ENCODE measurements at regions not wholly inside any gene's neighbourhood (a gene's known extent, or its start where the extent isn't known, plus 50 kb on each side); places are given as distances from the start of the nearest gene placed in this dataset.

GRCh38 chr21:28426545-28426944 is 566.1 kb downstream of the LTN1 start:
- ChIA-PET CTCF (no interaction called here), POLR2A (no interaction called here)
- H3K4me1 ChIP-seq: peaks cover 44% of the 10 kb centered on the region
- no peaks in the 10 kb centered on the region for H3K36me3 Mint-ChIP-seq (ENCODE audit: insufficient read depth, unreplicated experiment)
- no peaks in the 10 kb centered on the region for H3K27me3 ChIP-seq (replicated peaks; ENCODE audit: control insufficient read depth, insufficient read depth, low read length)
- no peaks in the 10 kb centered on the region for H3K27me3 Mint-ChIP-seq (ENCODE audit: insufficient read depth, unreplicated experiment)
- H3K36me3 ChIP-seq (ENCODE audit: control insufficient read depth, insufficient read depth, low read length): no peaks in the 10 kb centered on the region
- no peak overlapping the region for H3K4me3 ChIP-seq (ENCODE audit: low read depth, low read length)
- H3K4me3 Mint-ChIP-seq (ENCODE audit: unreplicated experiment): no peak overlapping the region
- H3K9me3 Mint-ChIP-seq (ENCODE audit: unreplicated experiment): peaks cover 23% of the 10 kb centered on the region
- intact Hi-C loops (cut with micrococcal nuclease; ENCODE audit: unreplicated experiment): loop anchor here (5.0 kb wide), 1 partner anchor 231 kb away; no protein-coding TSS in a partner anchor
- H3K9me3 ChIP-seq: 0 out of 2 replicates have a peak, but pooled peaks cover 5% of the 10 kb centered on the region
- peaks cover 30% of the 10 kb centered on the region for H3K4me1 Mint-ChIP-seq (ENCODE audit: low read depth, unreplicated experiment)
- TF ChIP-seq CTCF (IDR thresholded peaks at IDR 0.05; ENCODE audit: insufficient read depth in 1 of 2, low read depth in 1 of 2, low read length in 1 of 2, severe bottlenecking in 1 of 2, unreplicated experiment in 1 of 2): no peak
- BruUV-seq (replicated peaks): no TSS peak
- peak overlapping the region; percentile 56 for H3K27ac Mint-ChIP-seq (ENCODE audit: unreplicated experiment)
- no peak for DNase-seq

GRCh38 chr21:28423521-28424190 is 569.0 kb downstream of the LTN1 start:
- Histone ChIP-seq H3K9me3 (no peaks in the 10 kb centered on the region), H3K36me3 (ENCODE audit: control insufficient read depth, insufficient read depth, low read length) (no peaks in the 10 kb centered on the region), H3K27me3 (replicated peaks; ENCODE audit: control insufficient read depth, insufficient read depth, low read length) (no peaks in the 10 kb centered on the region), H3K4me1 (peaks cover 35% of the 10 kb centered on the region), H3K4me3 (ENCODE audit: low read depth, low read length) (no peak overlapping the region)
- TF ChIP-seq CTCF (IDR thresholded peaks at IDR 0.05; ENCODE audit: insufficient read depth in 1 of 2, low read depth in 1 of 2, low read length in 1 of 2, severe bottlenecking in 1 of 2, unreplicated experiment in 1 of 2): no peak
- Mint-ChIP-seq H3K4me3 (ENCODE audit: unreplicated experiment) (no peak overlapping the region), H3K27me3 (ENCODE audit: insufficient read depth, unreplicated experiment) (no peaks in the 10 kb centered on the region), H3K9me3 (ENCODE audit: unreplicated experiment) (peaks cover 12% of the 10 kb centered on the region), H3K4me1 (ENCODE audit: low read depth, unreplicated experiment) (peaks cover 19% of the 10 kb centered on the region), H3K27ac (ENCODE audit: unreplicated experiment) (no peak overlapping the region), H3K36me3 (ENCODE audit: insufficient read depth, unreplicated experiment) (no peaks in the 10 kb centered on the region)
- CTCF ChIA-PET: no interaction called here
- no peak for DNase-seq
- intact Hi-C loops (cut with micrococcal nuclease; ENCODE audit: unreplicated experiment): no loop called here
- POLR2A ChIA-PET: no interaction called here
- no TSS peak for BruUV-seq (replicated peaks)

- ChIA-PET POLR2A (no interaction called here), CTCF (no interaction called here)
- no peaks in the 10 kb centered on the region for H3K9me3 ChIP-seq
- Mint-ChIP-seq H3K27me3 (ENCODE audit: insufficient read depth, unreplicated experiment) (no peaks in the 10 kb centered on the region), H3K9me3 (ENCODE audit: unreplicated experiment) (no peaks in the 10 kb centered on the region), H3K36me3 (ENCODE audit: insufficient read depth, unreplicated experiment) (no peaks in the 10 kb centered on the region), H3K27ac (ENCODE audit: unreplicated experiment) (no peak overlapping the region), H3K4me3 (ENCODE audit: unreplicated experiment) (no peak overlapping the region), H3K4me1 (ENCODE audit: low read depth, unreplicated experiment) (peaks cover 5% of the 10 kb centered on the region)
- intact Hi-C loops (cut with micrococcal nuclease; ENCODE audit: unreplicated experiment): no loop called here
- TF ChIP-seq CTCF (IDR thresholded peaks at IDR 0.05; ENCODE audit: insufficient read depth in 1 of 2, low read depth in 1 of 2, low read length in 1 of 2, severe bottlenecking in 1 of 2, unreplicated experiment in 1 of 2): no peak
- no peaks in the 10 kb centered on the region for H3K27me3 ChIP-seq (replicated peaks; ENCODE audit: control insufficient read depth, insufficient read depth, low read length)
- peaks cover 27% of the 10 kb centered on the region for H3K4me1 ChIP-seq
- BruUV-seq (replicated peaks): no TSS peak
- H3K4me3 ChIP-seq (ENCODE audit: low read depth, low read length): no peak overlapping the region
- no peaks in the 10 kb centered on the region for H3K36me3 ChIP-seq (ENCODE audit: control insufficient read depth, insufficient read depth, low read length)
- DNase-seq: no peak
Measured at GRCh38 chr21:28421716-28422524, 570.8 kb downstream of the LTN1 start.

Data from Caco-2 (cell line).